SK-N-SH treated with all-trans-retinoic acid at 6 μM for 48 hours (cell line): ENCODE measurements at regions not wholly inside any gene's neighbourhood (a gene's known extent, or its start where the extent isn't known, plus 50 kb on each side); places are given as distances from the start of the nearest gene placed in this dataset.

Experiments used
- ATAC-seq: fragments of 200-7000 bp; cut with Tn5 transposase; 3 replicates; pipeline ENCODE4 v1.9.1; 2020; ENCODE audit warnings: mild to moderate bottlenecking, moderate library complexity
- ARNTL ChIP-seq: fragments of 450-650 bp; formaldehyde crosslinking; IDR thresholded peaks from 2 replicates; pipeline ENCODE4 v1.5.0; 2020; ENCODE audit warnings: low read depth, mild to moderate bottlenecking, moderate library complexity, borderline replicate concordance
- BACH2 ChIP-seq: fragments of 250-450 bp; sonication (Bioruptor Pico); IDR thresholded peaks from 2 replicates; pipeline ENCODE4 v1.9.0; 2021; ENCODE audit warnings: mild to moderate bottlenecking, borderline replicate concordance
- CSDC2 ChIP-seq: fragments of 250-450 bp; sonication (Bioruptor Pico); IDR thresholded peaks from 2 replicates; pipeline ENCODE4 v1.5.0; 2020; ENCODE audit warnings: mild to moderate bottlenecking, moderate library complexity
- ESRRG ChIP-seq: fragments of 250-450 bp; sonication (Bioruptor Pico); IDR thresholded peaks from 2 replicates; pipeline ENCODE4 v1.6.1; 2021; ENCODE audit warnings: mild to moderate bottlenecking
- GLIS3 ChIP-seq: fragments of 250-450 bp; sonication (Bioruptor Pico); IDR thresholded peaks from 2 replicates; pipeline ENCODE4 v1.5.0; 2020; ENCODE audit warnings: mild to moderate bottlenecking, moderate library complexity
- ISL1 ChIP-seq: fragments of 250-450 bp; sonication (Bioruptor Pico); IDR thresholded peaks from 2 replicates; pipeline ENCODE4 v2.1.2; 2022; ENCODE audit warnings: mild to moderate bottlenecking, moderate library complexity
- OSR1 ChIP-seq: fragments of 250-450 bp; sonication (Bioruptor Pico); IDR thresholded peaks from 2 replicates; pipeline ENCODE4 v1.8.0; 2022; ENCODE audit warnings: moderate library complexity, mild to moderate bottlenecking, inconsistent platforms
- PPARA ChIP-seq: fragments of 250-450 bp; sonication (Bioruptor Pico); IDR thresholded peaks from 2 replicates; pipeline ENCODE4 v1.5.0; 2020; ENCODE audit warnings: mild to moderate bottlenecking, borderline replicate concordance
- RARB ChIP-seq: fragments of 250-450 bp; sonication (Bioruptor Pico); IDR thresholded peaks from 2 replicates; pipeline ENCODE4 v1.8.0; 2021; ENCODE audit warnings: mild to moderate bottlenecking, moderate library complexity
- SNAI2 ChIP-seq: fragments of 250-450 bp; sonication (Bioruptor Pico); IDR thresholded peaks from 2 replicates; pipeline ENCODE4 v1.5.0; 2020; ENCODE audit warnings: mild to moderate bottlenecking, moderate library complexity
- TCF4 ChIP-seq: fragments of 250-450 bp; sonication (Bioruptor Pico); IDR thresholded peaks from 2 replicates; pipeline ENCODE4 v1.8.0; 2021; ENCODE audit warnings: mild to moderate bottlenecking, moderate library complexity, borderline replicate concordance
- TOX ChIP-seq: fragments of 250-450 bp; sonication (Bioruptor Pico); IDR thresholded peaks from 2 replicates; pipeline ENCODE4 v1.8.0; 2021; ENCODE audit warnings: mild to moderate bottlenecking, moderate library complexity, borderline replicate concordance
- ZC3H10 ChIP-seq: fragments of 250-450 bp; sonication (Bioruptor Pico); IDR thresholded peaks from 2 replicates; pipeline ENCODE4 v1.5.1; 2021; ENCODE audit warnings: mild to moderate bottlenecking, moderate library complexity
- ZFP3 ChIP-seq: fragments of 250-450 bp; sonication (Bioruptor Pico); IDR thresholded peaks from 2 replicates; pipeline ENCODE4 v1.5.0; 2020; ENCODE audit warnings: mild to moderate bottlenecking, moderate library complexity
- ZFP30 ChIP-seq: fragments of 450-650 bp; formaldehyde crosslinking; IDR thresholded peaks from 2 replicates; pipeline ENCODE4 v1.5.0; 2022; ENCODE audit warnings: mild to moderate bottlenecking, moderate library complexity
- ZNF565 ChIP-seq: fragments of 450-650 bp; formaldehyde crosslinking; conservative IDR thresholded peaks from 2 replicates; pipeline ENCODE4 v1.5.0; 2020; ENCODE audit warnings: low read depth, mild to moderate bottlenecking, moderate library complexity
- ZNF70 ChIP-seq: fragments of 450-650 bp; formaldehyde crosslinking; IDR thresholded peaks from 2 replicates; pipeline ENCODE4 v1.5.0; 2020; ENCODE audit warnings: mild to moderate bottlenecking, moderate library complexity
- TF ChIP-seq, protein P1 (sequence below): fragments of 250-450 bp; sonication (Bioruptor Pico); IDR thresholded peaks from 2 replicates; pipeline ENCODE4 v1.5.0; 2020; ENCODE audit warnings: mild to moderate bottlenecking, moderate library complexity
- TF ChIP-seq, protein P2 (sequence below): fragments of 250-450 bp; sonication (Bioruptor Pico); IDR thresholded peaks from 2 replicates; pipeline ENCODE4 v1.5.1; 2021; ENCODE audit warnings: mild to moderate bottlenecking, moderate library complexity
- TF ChIP-seq, protein P3 (sequence below): fragments of 250-450 bp; sonication (Bioruptor Pico); IDR thresholded peaks from 2 replicates; pipeline ENCODE4 v1.8.0; 2020; ENCODE audit warnings: mild to moderate bottlenecking, moderate library complexity, borderline replicate concordance
- TF ChIP-seq, protein P4 (sequence below): fragments of 250-450 bp; sonication (Bioruptor Pico); IDR thresholded peaks from 2 replicates; pipeline ENCODE4 v1.5.1; 2020; ENCODE audit warnings: low read depth, mild to moderate bottlenecking, moderate library complexity

DNA sequence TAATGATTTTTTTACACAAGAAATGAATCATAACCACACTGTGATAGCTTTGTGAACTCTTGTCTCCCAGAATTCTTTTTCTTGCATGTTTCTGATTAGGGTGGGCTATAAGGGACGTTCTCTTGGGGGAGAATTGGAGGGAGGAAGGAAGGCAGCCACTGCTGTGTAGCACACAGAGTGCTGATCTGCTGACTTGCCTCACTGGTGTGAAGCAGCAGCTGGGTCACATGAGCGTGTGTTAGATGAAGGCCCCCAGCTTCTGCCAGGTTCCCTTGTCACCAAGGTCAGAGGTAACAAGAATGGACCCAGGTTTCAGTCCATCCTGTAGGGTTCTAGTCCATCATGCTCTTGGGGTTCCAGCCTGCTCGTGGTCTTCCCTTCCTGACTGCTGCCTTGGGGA is 107.4 kb upstream of the GLI2 start (continued):
- TF ChIP-seq, protein P1, sequence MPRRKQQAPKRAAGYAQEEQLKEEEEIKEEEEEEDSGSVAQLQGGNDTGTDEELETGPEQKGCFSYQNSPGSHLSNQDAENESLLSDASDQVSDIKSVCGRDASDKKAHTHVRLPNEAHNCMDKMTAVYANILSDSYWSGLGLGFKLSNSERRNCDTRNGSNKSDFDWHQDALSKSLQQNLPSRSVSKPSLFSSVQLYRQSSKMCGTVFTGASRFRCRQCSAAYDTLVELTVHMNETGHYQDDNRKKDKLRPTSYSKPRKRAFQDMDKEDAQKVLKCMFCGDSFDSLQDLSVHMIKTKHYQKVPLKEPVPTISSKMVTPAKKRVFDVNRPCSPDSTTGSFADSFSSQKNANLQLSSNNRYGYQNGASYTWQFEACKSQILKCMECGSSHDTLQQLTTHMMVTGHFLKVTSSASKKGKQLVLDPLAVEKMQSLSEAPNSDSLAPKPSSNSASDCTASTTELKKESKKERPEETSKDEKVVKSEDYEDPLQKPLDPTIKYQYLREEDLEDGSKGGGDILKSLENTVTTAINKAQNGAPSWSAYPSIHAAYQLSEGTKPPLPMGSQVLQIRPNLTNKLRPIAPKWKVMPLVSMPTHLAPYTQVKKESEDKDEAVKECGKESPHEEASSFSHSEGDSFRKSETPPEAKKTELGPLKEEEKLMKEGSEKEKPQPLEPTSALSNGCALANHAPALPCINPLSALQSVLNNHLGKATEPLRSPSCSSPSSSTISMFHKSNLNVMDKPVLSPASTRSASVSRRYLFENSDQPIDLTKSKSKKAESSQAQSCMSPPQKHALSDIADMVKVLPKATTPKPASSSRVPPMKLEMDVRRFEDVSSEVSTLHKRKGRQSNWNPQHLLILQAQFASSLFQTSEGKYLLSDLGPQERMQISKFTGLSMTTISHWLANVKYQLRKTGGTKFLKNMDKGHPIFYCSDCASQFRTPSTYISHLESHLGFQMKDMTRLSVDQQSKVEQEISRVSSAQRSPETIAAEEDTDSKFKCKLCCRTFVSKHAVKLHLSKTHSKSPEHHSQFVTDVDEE (CRISPR knock-in tag) = no peak
- no peak for TF ChIP-seq SNAI2 (CRISPR knock-in tag)

DNA sequence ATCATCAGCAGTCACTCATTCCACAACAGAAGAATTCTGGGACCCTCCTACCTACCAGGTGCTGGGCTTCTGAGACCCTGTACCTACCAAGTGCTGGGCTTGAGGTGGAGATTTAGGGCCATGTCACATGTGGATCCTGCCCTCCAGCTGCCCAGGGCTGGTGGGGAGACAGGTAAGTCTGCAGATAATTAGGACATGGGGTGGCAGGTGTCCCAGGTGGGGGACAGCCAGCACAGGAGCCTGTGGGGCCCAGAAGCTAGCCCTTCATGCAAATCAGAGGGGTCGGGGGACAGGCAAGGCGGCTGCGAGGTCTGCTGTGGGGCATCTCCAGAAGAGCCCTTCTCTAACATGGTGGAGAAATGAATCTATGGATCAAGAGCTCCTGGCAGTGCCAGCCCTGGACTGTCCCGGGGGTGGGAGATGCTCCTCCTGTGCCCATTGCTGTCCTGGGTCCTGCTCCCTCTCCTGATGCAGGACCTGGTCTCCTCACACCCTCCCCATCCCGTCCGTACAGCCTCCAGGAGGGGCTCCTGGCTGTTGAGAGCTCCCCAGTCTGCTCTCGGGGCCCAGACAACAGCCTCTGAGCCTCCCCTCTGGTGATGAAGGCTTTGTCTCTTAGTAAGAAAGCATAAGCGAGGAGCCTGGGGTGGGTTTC is 106.3 kb upstream of the GLI2 start:
- no peak for TF ChIP-seq ZFP3 (CRISPR knock-in tag)
- TF ChIP-seq ESRRG (CRISPR knock-in tag) = no peak
- TF ChIP-seq TCF4 (CRISPR knock-in tag) = no peak
- no peak for TF ChIP-seq CSDC2
- no peak for ATAC-seq

DNA sequence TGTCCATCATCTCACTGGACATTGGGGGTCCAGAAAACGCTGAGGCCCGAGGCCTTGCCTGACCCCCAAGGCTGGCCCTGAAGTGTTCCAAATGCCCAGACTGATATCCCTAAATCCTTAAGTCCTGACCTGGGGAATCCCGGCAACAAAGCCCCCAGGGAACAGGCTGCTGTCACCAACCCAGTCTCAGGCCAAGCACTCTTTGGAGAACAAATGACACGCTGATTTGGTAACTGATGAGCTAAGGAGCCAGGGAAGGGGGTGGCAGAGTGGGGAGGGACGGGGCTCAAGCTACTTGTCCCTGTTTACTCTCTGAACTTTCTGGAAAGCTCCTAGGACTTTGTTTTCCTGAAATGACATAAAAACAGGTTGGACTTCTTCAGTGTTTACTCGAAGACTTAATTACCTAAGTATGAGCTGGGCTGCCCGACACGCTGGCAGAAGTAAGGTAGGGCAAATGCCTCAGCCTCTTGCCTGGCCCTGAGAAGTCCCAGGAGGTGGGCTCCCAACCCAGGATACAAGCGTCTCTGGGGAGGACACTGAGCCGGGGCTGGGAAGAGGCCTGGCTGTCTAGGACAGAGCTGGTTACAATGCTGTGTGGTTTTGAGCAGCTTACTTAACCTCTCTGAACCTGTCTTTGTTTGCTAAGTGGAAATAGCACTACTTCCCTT is 105.5 kb upstream of the GLI2 start:
- TF ChIP-seq ZC3H10 (CRISPR knock-in tag) (no peak), OSR1 (CRISPR knock-in tag) (no peak), CSDC2 (no peak), GLIS3 (CRISPR knock-in tag) (no peak), ZNF565 (CRISPR knock-in tag) (no peak), ZNF70 (CRISPR knock-in tag) (no peak), ZFP30 (CRISPR knock-in tag) (no peak)
- TF ChIP-seq, protein P2, sequence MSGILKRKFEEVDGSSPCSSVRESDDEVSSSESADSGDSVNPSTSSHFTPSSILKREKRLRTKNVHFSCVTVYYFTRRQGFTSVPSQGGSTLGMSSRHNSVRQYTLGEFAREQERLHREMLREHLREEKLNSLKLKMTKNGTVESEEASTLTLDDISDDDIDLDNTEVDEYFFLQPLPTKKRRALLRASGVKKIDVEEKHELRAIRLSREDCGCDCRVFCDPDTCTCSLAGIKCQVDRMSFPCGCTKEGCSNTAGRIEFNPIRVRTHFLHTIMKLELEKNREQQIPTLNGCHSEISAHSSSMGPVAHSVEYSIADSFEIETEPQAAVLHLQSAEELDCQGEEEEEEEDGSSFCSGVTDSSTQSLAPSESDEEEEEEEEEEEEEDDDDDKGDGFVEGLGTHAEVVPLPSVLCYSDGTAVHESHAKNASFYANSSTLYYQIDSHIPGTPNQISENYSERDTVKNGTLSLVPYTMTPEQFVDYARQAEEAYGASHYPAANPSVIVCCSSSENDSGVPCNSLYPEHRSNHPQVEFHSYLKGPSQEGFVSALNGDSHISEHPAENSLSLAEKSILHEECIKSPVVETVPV = no peak
- TF ChIP-seq, all 23 proteins: peak for 0
- ATAC-seq = no peak

DNA sequence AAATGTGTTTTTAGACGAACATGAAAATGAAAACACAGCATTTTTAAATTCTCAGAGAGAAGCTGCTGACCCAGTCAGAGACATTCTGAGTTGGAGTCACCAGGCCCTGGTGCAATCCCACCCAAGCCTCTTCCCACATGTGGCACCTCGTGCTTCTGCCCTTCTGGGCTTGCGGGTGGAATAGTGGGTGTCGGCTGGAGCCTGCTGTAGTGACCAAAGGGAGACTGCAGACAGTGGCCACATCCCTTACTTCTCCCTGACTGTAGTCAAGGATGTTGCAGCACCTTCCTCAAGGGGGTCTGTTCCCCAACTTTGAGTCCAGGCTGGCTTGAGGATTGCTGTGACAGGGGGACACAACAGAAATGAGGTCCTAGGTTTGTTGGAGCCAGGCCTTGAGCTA is 104.4 kb upstream of the GLI2 start:
- no peak for TF ChIP-seq ESRRG (CRISPR knock-in tag)
- no peak for TF ChIP-seq OSR1 (CRISPR knock-in tag)
- TF ChIP-seq ZNF565 (CRISPR knock-in tag) = no peak
- TF ChIP-seq GLIS3 (CRISPR knock-in tag) = no peak
- TF ChIP-seq ARNTL (CRISPR knock-in tag) = no peak
- TF ChIP-seq CSDC2 = no peak
- TF ChIP-seq ZFP30 (CRISPR knock-in tag) = no peak
- no peak for TF ChIP-seq SNAI2 (CRISPR knock-in tag)
- no peak for TF ChIP-seq PPARA (CRISPR knock-in tag)
- TF ChIP-seq, protein P3, sequence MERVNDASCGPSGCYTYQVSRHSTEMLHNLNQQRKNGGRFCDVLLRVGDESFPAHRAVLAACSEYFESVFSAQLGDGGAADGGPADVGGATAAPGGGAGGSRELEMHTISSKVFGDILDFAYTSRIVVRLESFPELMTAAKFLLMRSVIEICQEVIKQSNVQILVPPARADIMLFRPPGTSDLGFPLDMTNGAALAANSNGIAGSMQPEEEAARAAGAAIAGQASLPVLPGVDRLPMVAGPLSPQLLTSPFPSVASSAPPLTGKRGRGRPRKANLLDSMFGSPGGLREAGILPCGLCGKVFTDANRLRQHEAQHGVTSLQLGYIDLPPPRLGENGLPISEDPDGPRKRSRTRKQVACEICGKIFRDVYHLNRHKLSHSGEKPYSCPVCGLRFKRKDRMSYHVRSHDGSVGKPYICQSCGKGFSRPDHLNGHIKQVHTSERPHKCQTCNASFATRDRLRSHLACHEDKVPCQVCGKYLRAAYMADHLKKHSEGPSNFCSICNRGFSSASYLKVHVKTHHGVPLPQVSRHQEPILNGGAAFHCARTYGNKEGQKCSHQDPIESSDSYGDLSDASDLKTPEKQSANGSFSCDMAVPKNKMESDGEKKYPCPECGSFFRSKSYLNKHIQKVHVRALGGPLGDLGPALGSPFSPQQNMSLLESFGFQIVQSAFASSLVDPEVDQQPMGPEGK (CRISPR knock-in tag) = no peak
- no peak for TF ChIP-seq TOX (CRISPR knock-in tag)
- TF ChIP-seq, protein P4, sequence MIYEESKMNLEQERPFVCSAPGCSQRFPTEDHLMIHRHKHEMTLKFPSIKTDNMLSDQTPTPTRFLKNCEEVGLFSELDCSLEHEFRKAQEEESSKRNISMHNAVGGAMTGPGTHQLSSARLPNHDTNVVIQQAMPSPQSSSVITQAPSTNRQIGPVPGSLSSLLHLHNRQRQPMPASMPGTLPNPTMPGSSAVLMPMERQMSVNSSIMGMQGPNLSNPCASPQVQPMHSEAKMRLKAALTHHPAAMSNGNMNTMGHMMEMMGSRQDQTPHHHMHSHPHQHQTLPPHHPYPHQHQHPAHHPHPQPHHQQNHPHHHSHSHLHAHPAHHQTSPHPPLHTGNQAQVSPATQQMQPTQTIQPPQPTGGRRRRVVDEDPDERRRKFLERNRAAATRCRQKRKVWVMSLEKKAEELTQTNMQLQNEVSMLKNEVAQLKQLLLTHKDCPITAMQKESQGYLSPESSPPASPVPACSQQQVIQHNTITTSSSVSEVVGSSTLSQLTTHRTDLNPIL = no peak
- TF ChIP-seq RARB = no peak
- TF ChIP-seq ZNF70 (CRISPR knock-in tag) = no peak
- TF ChIP-seq ISL1 (CRISPR knock-in tag) = no peak
- no peak for TF ChIP-seq BACH2 (CRISPR knock-in tag)
- no peak for TF ChIP-seq ZC3H10 (CRISPR knock-in tag)
- no peak for TF ChIP-seq ZFP3 (CRISPR knock-in tag)
- ATAC-seq = no peak
